ENCODE measurements at regions not wholly inside any gene's neighbourhood (a gene's known extent, or its start where the extent isn't known, plus 50 kb on each side); places are given as distances from the start of the nearest gene placed in this dataset.

- DNase-seq (ENCODE audit: low read depth in 2 of 2), result no peak
Measured at GRCh38 chr11:104655066-104655465, 243.2 kb downstream of the CASP12 start.

DNA sequence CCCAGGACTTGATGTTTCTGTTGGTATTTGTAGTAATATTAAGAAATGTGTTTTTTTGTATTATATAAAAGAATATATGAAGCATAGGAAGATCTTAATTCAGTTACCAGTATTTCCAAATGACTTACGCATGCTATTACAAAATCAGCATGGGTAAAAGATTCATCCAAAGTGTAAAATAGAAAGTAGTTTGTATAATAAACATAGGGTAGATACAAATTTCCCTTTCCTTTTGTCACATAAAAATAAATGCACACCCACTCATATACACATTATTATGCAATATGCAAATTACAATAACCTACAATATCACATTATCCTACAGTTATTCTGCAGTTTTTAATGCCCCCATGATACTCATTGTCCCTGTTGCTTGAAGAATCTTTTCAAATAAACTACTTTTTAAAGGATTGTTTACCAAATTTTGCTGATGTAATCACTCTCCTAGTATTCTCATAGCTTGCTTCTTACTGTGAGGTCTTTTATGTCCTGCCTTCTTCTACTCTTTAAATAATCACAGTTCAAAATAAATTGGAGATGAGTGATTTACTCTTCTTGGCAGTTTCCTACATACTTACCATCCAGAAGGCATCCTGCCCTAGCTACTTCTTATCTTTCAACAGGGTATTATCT lies 244.0 kb downstream of the CASP12 start:
- DNase-seq (ENCODE audit: low read depth in 2 of 2), result no peak

DNA sequence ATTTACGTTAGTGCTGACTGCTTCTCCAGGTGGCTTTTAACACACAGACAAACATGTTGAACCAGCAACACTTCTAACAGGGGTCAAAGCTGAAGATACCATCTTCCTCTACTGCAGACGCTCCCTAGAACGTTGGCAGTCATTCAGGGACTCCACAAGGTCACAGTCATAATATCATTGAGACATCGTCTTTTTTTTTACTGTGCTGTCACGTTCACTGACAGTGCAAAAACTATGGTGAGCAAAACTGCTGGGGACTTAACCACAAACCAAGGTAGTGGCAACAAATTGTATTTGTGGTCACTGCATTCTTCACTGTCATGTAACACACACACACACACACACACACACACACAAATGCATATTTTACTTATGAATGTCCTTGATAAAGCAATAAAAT lies 244.9 kb downstream of the CASP12 start:
- DNase-seq (ENCODE audit: low read depth in 2 of 2), result no peak

DNA sequence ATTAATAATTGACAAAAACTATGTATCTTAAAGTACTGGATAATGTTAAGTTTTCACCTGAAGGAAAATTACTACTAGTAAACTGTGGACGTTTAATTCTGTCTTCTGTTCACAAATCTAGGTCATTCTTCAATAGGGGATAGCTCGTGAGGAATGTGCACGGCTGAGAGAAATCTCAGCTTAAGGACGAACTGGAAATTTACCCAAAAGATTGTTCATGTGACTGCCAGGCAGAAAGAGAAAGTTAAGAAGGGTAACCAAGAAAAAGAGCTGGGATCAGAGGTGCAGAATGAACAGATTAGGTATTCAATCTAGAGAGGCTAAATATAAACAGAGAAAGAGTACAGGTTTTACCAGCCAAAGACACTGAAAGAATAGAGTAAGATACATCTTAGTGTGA lies 245.3 kb downstream of the CASP12 start:
- no peak for DNase-seq (ENCODE audit: low read depth in 2 of 2)

GRCh38 chr11:104650234-104650633 lies 248.0 kb downstream of the CASP12 start:
- DNase-seq (ENCODE audit: low read depth in 2 of 2), result peak in 1 of 2 donors; percentile 16

DNA sequence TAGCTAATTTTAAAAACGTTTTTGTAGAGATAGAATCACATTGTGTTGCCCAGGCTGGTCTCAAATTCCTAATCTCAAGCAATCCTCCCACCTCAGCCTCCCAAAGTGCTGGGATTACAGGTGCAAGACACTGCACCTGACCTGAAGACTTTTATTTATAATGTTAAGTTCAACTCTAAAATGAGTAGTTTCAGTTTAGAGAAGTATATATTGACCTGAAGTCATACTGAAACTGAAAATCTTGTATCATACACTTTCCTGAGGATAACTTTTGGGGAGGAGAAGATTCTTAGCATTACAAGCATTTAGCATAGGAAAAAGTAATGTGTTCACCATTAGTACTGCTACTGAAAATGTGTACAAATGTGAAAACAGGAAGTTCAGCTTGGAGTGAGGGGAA lies 249.3 kb downstream of the CASP12 start:
- DNase-seq (ENCODE audit: low read depth in 2 of 2), result no peak

- no peak for DNase-seq (ENCODE audit: low read depth in 2 of 2)
Measured at GRCh38 chr11:104645261-104646222, 252.7 kb downstream of the CASP12 start.

GRCh38 chr11:104637662-104638170 lies 260.5 kb downstream of the CASP12 start:
- no peak for DNase-seq (ENCODE audit: low read depth in 2 of 2)

GRCh38 chr11:104633226-104633625 lies 265.0 kb downstream of the CASP12 start:
- DNase-seq (ENCODE audit: low read depth in 2 of 2), result no peak

- no peak for DNase-seq (ENCODE audit: low read depth in 2 of 2)
Measured at GRCh38 chr11:104630352-104630751, 267.9 kb downstream of the CASP12 start.

DNA sequence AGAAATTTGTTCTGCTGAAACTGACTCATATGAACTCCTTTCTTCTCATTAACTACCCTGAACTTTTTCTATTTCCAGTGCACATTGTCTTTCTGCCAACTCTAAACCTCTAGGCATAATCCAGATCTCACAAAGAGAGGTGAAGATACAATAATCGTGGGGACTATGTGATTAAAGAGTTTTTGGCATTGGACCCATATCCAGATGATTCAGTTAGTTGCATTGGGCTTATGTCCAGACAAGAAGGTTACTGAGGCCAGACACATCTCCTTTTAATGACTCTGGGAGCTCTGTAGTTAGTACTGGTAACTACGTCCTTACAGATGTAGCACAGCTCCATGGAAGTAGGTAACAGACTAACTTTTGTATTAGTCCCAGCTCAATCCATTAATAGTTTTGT lies 273.0 kb downstream of the CASP12 start:
- no peak for DNase-seq (ENCODE audit: low read depth in 2 of 2)

DNA sequence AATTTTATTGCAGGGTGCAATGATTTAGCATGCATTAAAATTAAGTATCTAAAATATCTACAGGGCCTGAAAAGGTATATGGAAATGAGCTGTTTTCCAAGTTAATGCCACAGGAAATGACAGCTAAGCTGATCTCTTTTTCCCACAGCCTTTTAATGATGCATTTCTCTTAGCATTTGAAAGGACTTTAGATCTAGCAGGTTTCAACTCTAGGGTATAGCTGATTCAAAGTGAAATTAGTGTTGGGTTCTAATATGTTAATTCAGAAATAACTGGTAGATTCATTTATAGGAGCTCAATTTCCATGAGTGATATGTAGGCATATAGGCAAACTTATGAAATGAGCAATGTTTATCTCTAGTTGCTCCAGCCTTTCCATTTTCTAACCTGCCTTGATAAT lies 274.2 kb downstream of the CASP12 start:
- no peak for DNase-seq (ENCODE audit: low read depth in 2 of 2)

GRCh38 chr11:104623518-104623917 lies 274.7 kb downstream of the CASP12 start:
- DNase-seq (ENCODE audit: low read depth in 2 of 2), result no peak

GRCh38 chr11:104620991-104621390 lies 277.3 kb downstream of the CASP12 start:
- DNase-seq (ENCODE audit: low read depth in 2 of 2), result no peak

DNA sequence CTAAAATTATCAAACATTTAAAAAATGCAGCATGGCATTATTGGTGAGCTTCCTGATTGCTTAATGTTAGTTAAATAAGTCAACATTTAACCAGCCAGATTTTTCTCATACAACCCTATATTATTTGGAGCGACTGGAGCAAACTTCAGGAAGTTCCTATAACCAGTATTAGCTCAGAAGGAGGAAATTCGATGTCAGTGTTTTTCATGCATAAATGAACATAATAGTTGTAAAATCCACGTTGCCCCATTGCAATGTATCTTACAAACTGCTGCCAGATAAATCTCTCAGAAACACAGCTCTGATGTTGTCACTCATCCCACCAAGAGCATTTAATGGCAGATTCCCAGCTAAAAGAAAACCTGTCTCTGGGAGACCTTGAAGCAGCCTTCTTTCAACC lies 278.5 kb downstream of the CASP12 start:
- DNase-seq (ENCODE audit: low read depth in 2 of 2), result no peak

DNA sequence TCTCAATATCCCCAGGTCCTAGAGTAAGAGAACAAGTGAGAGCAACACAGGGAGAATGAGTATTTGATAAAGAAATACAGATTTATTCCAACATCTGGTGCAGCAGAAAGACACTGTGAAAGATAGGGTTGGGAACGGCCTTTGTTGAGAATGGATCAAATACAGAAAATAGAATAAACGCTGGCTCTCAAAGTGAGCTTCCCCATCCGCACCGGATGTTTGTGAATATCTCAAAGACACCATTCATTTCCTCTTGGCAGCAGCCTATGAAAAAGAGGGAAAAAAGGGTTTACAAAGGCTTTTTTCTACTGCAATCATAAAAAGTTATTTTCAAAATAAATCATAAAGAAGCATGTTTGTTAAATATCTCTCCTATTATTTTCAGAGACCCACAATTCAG lies 279.3 kb downstream of the CASP12 start:
- DNase-seq (ENCODE audit: low read depth in 2 of 2), result no peak

DNA sequence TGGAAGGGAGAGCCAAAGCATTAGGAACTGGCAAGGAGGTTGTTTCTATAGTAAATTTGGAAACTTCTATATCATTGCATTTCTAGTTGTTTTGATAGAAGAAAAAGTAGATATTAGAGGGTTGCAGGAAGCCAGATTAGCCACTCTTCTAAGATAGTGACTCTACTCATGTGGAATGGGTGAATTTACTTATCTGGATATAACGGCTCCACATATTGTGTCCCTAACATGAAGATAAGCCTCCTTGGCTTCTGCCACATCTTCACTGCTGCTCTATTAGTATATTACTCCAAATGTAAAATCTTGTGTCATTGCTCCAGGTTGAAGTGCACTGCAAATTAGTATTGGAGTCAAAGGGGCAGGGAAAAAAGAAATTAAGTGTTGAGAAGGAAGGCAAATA lies 283.3 kb downstream of the CASP12 start:
- no peak for DNase-seq (ENCODE audit: low read depth in 2 of 2)

GRCh38 chr11:104614117-104614680 lies 284.1 kb downstream of the CASP12 start:
- DNase-seq (ENCODE audit: low read depth in 2 of 2), result no peak

GRCh38 chr11:104610635-104611034 lies 287.6 kb downstream of the CASP12 start:
- DNase-seq (ENCODE audit: low read depth in 2 of 2), result no peak

- DNase-seq (ENCODE audit: low read depth in 2 of 2), result peak in 1 of 2 donors; percentile 5
Measured at GRCh38 chr11:104609311-104610085, 288.8 kb downstream of the CASP12 start.

GRCh38 chr11:104602643-104603042 lies 295.6 kb downstream of the CASP12 start:
- no peak for DNase-seq (ENCODE audit: low read depth in 2 of 2)
